Mesothelial cell of epicardium (in vitro differentiated cells): ENCODE measurements at regions not wholly inside any gene's neighbourhood (a gene's known extent, or its start where the extent isn't known, plus 50 kb on each side); places are given as distances from the start of the nearest gene placed in this dataset.

Experiments used
- DNase-seq, 2 experiments: peaks; one replicate each; pipeline ENCODE4 v3.0.0; 2021; ENCODE audit warnings: low spot score in 2 of 2; ENCODE audit not compliant: unreplicated experiment in 2 of 2
- H3K27ac Mint-ChIP-seq: 2 replicates; pipeline ENCODE4 v1.8.0; 2021; ENCODE audit warnings: mixed read lengths
- H3K27me3 Mint-ChIP-seq: 2 replicates; pipeline ENCODE4 v1.8.0; 2021; ENCODE audit warnings: low read depth, mixed read lengths
- H3K36me3 Mint-ChIP-seq: 2 replicates; pipeline ENCODE4 v1.8.0; 2021; ENCODE audit warnings: mixed read lengths
- H3K4me1 Mint-ChIP-seq: 2 replicates; pipeline ENCODE4 v1.8.0; 2021; ENCODE audit warnings: mixed read lengths
- H3K4me3 Mint-ChIP-seq: 2 replicates; pipeline ENCODE4 v1.8.0; 2021; ENCODE audit warnings: mild to moderate bottlenecking, moderate library complexity, mixed read lengths
- H3K9me3 Mint-ChIP-seq: 2 replicates; pipeline ENCODE4 v1.8.0; 2021; ENCODE audit warnings: mixed read lengths
- TF ChIP-seq, protein P1 (sequence below): fragments of 200-600 bp; sonication (generic); IDR thresholded peaks from one replicate; pipeline ENCODE4 v1.5.0; 2021; ENCODE audit warnings: antibody characterized with exemption; ENCODE audit not compliant: unreplicated experiment

DNA sequence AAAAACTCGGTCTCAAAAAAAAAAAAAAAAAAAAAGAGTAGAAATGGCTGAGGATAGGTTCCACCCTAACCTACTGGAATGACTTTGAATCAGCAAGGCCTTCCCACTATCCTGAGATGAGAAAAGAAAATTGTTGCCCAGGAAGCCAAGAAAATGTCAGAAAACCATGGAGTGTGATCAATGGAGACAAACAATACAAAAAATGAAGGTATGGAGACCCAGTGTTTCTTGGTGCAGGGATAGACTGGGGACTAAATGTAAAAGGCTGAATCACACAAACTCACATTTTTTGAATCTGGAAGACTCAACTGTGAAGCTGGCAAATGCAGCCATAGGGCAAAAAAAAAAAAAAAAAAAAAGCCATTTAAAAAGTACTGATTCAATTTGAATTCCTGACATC is 364.3 kb upstream of the ANKRD30A start:
- Mint-ChIP-seq H3K27me3 (no peaks in the 10 kb centered on the region), H3K4me3 (no peak overlapping the region), H3K27ac (no peak overlapping the region), H3K36me3 (no peaks in the 10 kb centered on the region), H3K9me3 (no peaks in the 10 kb centered on the region), H3K4me1 (peaks cover 13% of the 10 kb centered on the region)
- TF ChIP-seq, protein P1, sequence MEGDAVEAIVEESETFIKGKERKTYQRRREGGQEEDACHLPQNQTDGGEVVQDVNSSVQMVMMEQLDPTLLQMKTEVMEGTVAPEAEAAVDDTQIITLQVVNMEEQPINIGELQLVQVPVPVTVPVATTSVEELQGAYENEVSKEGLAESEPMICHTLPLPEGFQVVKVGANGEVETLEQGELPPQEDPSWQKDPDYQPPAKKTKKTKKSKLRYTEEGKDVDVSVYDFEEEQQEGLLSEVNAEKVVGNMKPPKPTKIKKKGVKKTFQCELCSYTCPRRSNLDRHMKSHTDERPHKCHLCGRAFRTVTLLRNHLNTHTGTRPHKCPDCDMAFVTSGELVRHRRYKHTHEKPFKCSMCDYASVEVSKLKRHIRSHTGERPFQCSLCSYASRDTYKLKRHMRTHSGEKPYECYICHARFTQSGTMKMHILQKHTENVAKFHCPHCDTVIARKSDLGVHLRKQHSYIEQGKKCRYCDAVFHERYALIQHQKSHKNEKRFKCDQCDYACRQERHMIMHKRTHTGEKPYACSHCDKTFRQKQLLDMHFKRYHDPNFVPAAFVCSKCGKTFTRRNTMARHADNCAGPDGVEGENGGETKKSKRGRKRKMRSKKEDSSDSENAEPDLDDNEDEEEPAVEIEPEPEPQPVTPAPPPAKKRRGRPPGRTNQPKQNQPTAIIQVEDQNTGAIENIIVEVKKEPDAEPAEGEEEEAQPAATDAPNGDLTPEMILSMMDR = no peak
- DNase-seq = no peak

DNA sequence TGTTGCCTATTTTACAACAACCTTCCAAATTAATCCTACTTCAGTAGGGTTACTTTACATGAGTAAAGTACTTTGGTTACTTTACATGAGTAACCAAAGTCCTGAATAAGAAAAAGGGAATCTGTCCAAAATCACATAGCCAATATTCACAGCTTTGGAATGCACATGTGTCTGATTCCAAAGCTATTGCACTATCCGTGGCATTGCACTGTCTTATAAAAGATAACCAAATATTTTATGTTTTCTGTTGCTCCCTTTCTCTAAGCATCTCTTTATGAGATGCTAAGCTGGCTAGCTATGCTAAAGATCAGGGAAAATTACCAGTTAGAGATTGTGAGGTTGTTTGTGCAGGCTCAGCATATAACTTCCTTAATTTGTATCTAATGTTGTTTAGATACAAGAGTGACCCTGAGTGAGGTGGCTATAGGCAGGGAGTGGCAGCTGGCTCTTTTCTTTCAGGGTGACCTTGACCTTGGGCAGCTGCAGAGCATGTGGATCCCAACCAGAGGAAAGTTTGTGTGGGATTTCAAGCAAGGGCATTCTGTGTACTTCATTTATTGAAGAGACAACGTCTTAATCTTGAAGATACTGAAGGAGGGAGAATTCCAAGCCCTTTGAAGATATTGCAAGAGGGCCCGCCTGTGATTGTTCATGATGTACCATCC is 366.1 kb upstream of the ANKRD30A start:
- Mint-ChIP-seq H3K4me3 (no peak overlapping the region), H3K27me3 (no peaks in the 10 kb centered on the region), H3K9me3 (peaks cover 3% of the 10 kb centered on the region), H3K4me1 (peaks cover 7% of the 10 kb centered on the region), H3K36me3 (no peaks in the 10 kb centered on the region), H3K27ac (no peak overlapping the region)
- TF ChIP-seq, protein P1 = no peak
- DNase-seq = no peak

GRCh38 chr10:36748128-36748871 is 377.1 kb upstream of the ANKRD30A start:
- H3K9me3 Mint-ChIP-seq = peaks cover 18% of the 10 kb centered on the region
- peaks cover 4% of the 10 kb centered on the region for H3K4me1 Mint-ChIP-seq
- TF ChIP-seq, protein P1 = no peak
- H3K27me3 Mint-ChIP-seq = no peaks in the 10 kb centered on the region
- H3K27ac Mint-ChIP-seq = no peak overlapping the region
- H3K4me3 Mint-ChIP-seq = no peak overlapping the region
- no peak for DNase-seq
- H3K36me3 Mint-ChIP-seq = no peaks in the 10 kb centered on the region

GRCh38 chr10:36739884-36740445 is 385.4 kb upstream of the ANKRD30A start:
- no peak for DNase-seq
- Mint-ChIP-seq H3K4me3 (no peak overlapping the region), H3K27ac (no peak overlapping the region), H3K27me3 (no peaks in the 10 kb centered on the region), H3K36me3 (no peaks in the 10 kb centered on the region), H3K4me1 (peaks cover 4% of the 10 kb centered on the region), H3K9me3 (no peaks in the 10 kb centered on the region)
- TF ChIP-seq, protein P1 = no peak

DNA sequence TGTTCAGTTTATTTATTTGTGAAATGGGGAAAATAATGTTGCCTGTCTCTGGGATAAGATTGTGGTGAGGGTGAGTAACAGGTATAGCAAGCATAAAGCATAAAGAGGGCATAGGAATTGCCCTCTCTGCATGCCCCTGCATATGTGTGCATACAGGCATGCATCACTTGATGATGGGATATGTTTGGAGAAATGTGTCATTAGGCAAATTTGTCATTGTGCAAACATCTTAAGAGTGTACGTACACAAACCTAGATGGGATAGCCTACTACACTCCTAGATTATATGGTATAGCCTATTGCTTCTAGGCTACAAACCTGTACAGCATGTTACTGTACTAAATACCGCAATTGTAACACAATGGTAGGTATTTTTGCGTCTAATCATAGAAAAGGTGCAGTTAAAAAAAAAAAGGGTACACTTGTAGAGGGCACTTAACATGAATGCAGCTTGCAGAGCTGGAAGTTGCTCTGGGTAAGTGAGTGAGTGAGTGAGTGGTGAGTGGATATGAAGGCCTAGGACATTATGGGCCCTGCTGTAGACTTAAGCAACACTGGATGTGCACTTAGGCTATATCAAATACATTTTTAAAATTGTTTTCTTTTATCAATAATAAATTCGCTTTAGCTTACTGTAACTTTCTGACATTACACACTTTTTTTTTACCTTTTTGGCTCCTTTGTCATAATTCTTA is 386.5 kb upstream of the ANKRD30A start:
- H3K4me1 Mint-ChIP-seq = peaks cover under 1% of the 10 kb centered on the region
- H3K36me3 Mint-ChIP-seq = no peaks in the 10 kb centered on the region
- H3K4me3 Mint-ChIP-seq = no peak overlapping the region
- H3K27me3 Mint-ChIP-seq = no peaks in the 10 kb centered on the region
- no peak overlapping the region for H3K27ac Mint-ChIP-seq
- no peaks in the 10 kb centered on the region for H3K9me3 Mint-ChIP-seq
- no peak for DNase-seq
- TF ChIP-seq, protein P1 = no peak
